HepG2 (cell line): ENCODE measurements at regions not wholly inside any gene's neighbourhood (a gene's known extent, or its start where the extent isn't known, plus 50 kb on each side); places are given as distances from the start of the nearest gene placed in this dataset.
"Not testable (repeated sequence)": the region's sequence is repeated elsewhere in the genome, so short reads cannot be mapped to it uniquely, and the experiment has no call there.

ENCODE experiments used
- ATAC-seq: fragments of 200-7000 bp; cut with Tn5 transposase; 3 replicates; pipeline ENCODE4 v1.9.1; 2020; ENCODE audit warnings: mild to moderate bottlenecking, moderate library complexity
- BruUV-seq: library from RNA; stranded (reverse); fragments of 400-500 nt; replicated peaks from 2 replicates; lab custom pipeline; 2021; lab: Mats Ljungman, UMichigan
- CTCF ChIA-PET: fragments of 300-600 bp; formaldehyde crosslinking; extraction: SDS; loops from one replicate; lab custom pipeline; 2021; ENCODE audit warnings: low total read pairs, inconsistent platforms, low intra/inter-chr PET ratio; lab: Yijun Ruan, JAX
- POLR2A ChIA-PET: fragments of 350-600 bp; sonication (Branson Sonifier 250); formaldehyde crosslinking; loops from one replicate; lab custom pipeline; 2020; ENCODE audit warnings: antibody characterized with exemption, inconsistent platforms; lab: Yijun Ruan, JAX
- DNase-seq: peaks from one replicate; pipeline ENCODE4 v3.0.0-alpha.2; 2015; ENCODE audit warnings: low spot score
- FAIRE-seq: peaks from 3 replicates; lab custom pipeline; 2011; peaks lifted over from hg19 to GRCh38; lab: Jason Lieb, UNC
- H2AFZ ChIP-seq: one replicate; pipeline ENCODE4 v1.6.1; 2011; ENCODE audit warnings: low read length, inconsistent platforms
- H3K27ac ChIP-seq: fragments of 300-600 bp; 3 replicates; pipeline ENCODE4 v1.8.0; 2011; ENCODE audit warnings: mixed run types, mild to moderate bottlenecking, mixed read lengths, low read length, inconsistent platforms; ENCODE audit not compliant: insufficient read depth; ENCODE audit errors: extremely low read length
- H3K27me3 ChIP-seq, 2 experiments: fragments of 200-600 bp in 1 of 2; 2 replicates in 1 of 2; 3 replicates in 1 of 2; pipeline versions ENCODE4 v1.6.0 to v1.8.0; 2011; ENCODE audit warnings: low read length in 2 of 2, mild to moderate bottlenecking in 2 of 2, moderate library complexity in 2 of 2, inconsistent platforms in 1 of 2; ENCODE audit not compliant: insufficient read depth in 2 of 2, control insufficient read depth in 1 of 2
- H3K36me3 ChIP-seq, 2 experiments: fragments of 200-600 bp in 1 of 2; replicated peaks in 1 of 2; 2 replicates in 1 of 2; 3 replicates in 1 of 2; pipeline versions ENCODE4 v1.5.1 to v1.8.0; 2011; ENCODE audit warnings: low read length in 2 of 2, inconsistent platforms in 1 of 2; ENCODE audit not compliant: insufficient read depth in 2 of 2, control insufficient read depth in 1 of 2
- H3K4me1 ChIP-seq: 2 replicates; pipeline ENCODE4 v1.5.1; 2012; ENCODE audit warnings: low read length, inconsistent platforms; ENCODE audit not compliant: insufficient read depth
- H3K4me2 ChIP-seq: 2 replicates; pipeline ENCODE4 v1.6.0; 2011; ENCODE audit warnings: low read depth, low read length, inconsistent platforms
- H3K4me3 ChIP-seq, 3 experiments: fragments of 200-600 bp in 1 of 3; sonication (generic), shearing (Covaris generic) in 1 of 3; replicated peaks in 1 of 3; 2 replicates each; pipeline ENCODE4 v1.5.1; 2011 to 2016; ENCODE audit warnings: low read length in 3 of 3, inconsistent platforms in 2 of 3, low read depth in 2 of 3, mild to moderate bottlenecking in 2 of 3, control low read depth in 1 of 3, mixed read lengths in 1 of 3; ENCODE audit not compliant: insufficient read depth in 1 of 3
- H3K79me2 ChIP-seq: one replicate; pipeline ENCODE4 v1.6.1; 2011; ENCODE audit warnings: low read length, inconsistent platforms; ENCODE audit not compliant: insufficient read depth
- H3K9ac ChIP-seq: 2 replicates; pipeline ENCODE4 v1.6.0; 2011; ENCODE audit warnings: mild to moderate bottlenecking, low read depth, low read length, inconsistent platforms; ENCODE audit not compliant: insufficient read depth
- H3K9me3 ChIP-seq: 2 replicates; pipeline ENCODE4 v1.5.1; 2012; ENCODE audit warnings: mild to moderate bottlenecking, low read length
- H4K20me1 ChIP-seq: 2 replicates; pipeline ENCODE4 v1.6.0; 2011; ENCODE audit warnings: inconsistent platforms, mild to moderate bottlenecking, low read length, moderate library complexity; ENCODE audit not compliant: insufficient read depth
- ZBTB40 ChIP-seq, 2 experiments: fragments of 450-650 bp in 1 of 2; sonication (generic) in 1 of 2; formaldehyde crosslinking in 1 of 2; IDR thresholded peaks; 2 replicates each; pipeline versions ENCODE4 v1.6.1 to v1.8.0; 2016 to 2022; ENCODE audit warnings: antibody characterized with exemption in 1 of 2, mild to moderate bottlenecking in 1 of 2, missing genetic modification reagents in 1 of 2
- ZNF7 ChIP-seq: IDR thresholded peaks from 2 replicates; pipeline ENCODE4 v1.6.1; 2016; ENCODE audit warnings: missing biosample characterization, missing genetic modification reagents
- WGBS: methylation state at CpG from one replicate; pipeline ENCODE4 v1.1.6; 2017; ENCODE audit warnings: low lambda C conversion rate; 5-methylcytosine and 5-hydroxymethylcytosine counted together
- in situ Hi-C: cut with HindIII; loops from 2 replicates; pipeline ENCODE4 v1.10.0; 2017; ENCODE audit warnings: low pct_unique_long_range_greater_than_20kb; ENCODE audit not compliant: extremely low pct_ligation_motif_present
- intact Hi-C: fragments of 100-400 bp; cut with micrococcal nuclease; formaldehyde crosslinking; loops from one replicate; pipeline ENCODE4 v1.10.0; 2022; ENCODE audit not compliant: unreplicated experiment

DNA sequence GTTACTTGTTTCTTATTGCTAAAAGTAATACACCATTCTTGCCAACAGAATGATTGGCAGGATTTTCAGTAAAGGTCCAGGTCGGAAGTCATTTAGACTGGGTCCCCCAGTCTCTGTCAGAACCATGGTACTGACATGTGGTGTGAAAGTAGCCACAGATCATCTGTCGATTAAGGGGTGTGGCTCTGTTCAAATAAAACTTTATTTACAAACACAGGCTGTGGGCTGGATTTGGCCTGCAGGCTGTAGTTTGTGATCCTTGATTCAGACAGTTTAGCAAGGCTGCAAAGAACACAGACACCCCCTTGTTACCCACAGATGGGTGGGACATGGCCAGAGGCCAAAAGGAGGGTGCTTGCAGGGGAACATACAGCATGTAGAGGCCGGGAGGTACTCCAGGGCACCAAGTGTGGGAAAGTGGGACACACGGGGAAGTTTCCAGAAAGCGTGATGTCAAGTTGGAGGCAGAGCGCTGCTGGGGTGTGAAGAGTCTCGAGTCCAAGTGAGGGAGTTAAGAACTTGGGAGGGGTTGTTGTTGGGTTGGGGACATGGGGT is 104.1 kb upstream of the CCZ1B start:
- H2AFZ ChIP-seq, H3K27me3 ChIP-seq, H3K79me2 ChIP-seq, BruUV-seq, POLR2A ChIA-PET, in situ Hi-C loops, H3K9ac ChIP-seq, FAIRE-seq, intact Hi-C loops, H4K20me1 ChIP-seq, H3K27ac ChIP-seq, CTCF ChIA-PET, H3K4me2 ChIP-seq, ATAC-seq, DNase-seq, H3K4me3 ChIP-seq, H3K36me3 ChIP-seq, H3K9me3 ChIP-seq: not testable (repeated sequence)
- WGBS: 46% methylated on average over 7 of the region's 7 CpGs
- peaks cover 17% of the 10 kb centered on the region; the same call in 1 of the 2 replicates for H3K4me1 ChIP-seq
- TF ChIP-seq ZBTB40 (IDR thresholded peaks at IDR 0.05) (peak; percentile 72), ZBTB40 (CRISPR knock-in tag; IDR thresholded peaks at IDR 0.05) (peak; percentile 98), ZNF7 (CRISPR knock-in tag) (peak; percentile 76)
